ENCODE measurements at regions not wholly inside any gene's neighbourhood (a gene's known extent, or its start where the extent isn't known, plus 50 kb on each side); places are given as distances from the start of the nearest gene placed in this dataset.
A peak's percentile ranks its signal among the peaks of the same experiment; 100 is the strongest.

DNA sequence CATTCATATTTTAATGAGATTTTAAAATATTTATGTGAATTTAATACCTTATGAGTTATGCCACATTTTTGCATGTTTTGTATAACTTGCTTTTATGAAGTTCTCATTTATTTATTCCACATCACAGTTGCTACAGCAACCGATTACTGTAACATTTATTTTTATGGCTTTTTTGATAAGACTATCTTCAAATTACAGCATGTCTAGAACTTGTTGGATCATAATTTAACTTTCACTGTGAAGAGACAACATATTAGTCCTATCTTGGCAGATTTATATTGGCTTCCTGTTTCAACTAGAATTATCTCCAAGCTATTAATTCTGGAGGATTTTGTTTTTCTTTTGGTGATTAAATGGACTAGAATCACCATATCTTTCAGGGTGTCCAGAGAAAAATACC is 793.7 kb upstream of the SLITRK5 start:
- Histone ChIP-seq H3K9me3 (ENCODE audit: low read depth) (no peaks in the 10 kb centered on the region), H3K4me1 (ENCODE audit: low read depth) (peaks cover 6% of the 10 kb centered on the region), H3K27ac (no peak overlapping the region), H3K36me3 (no peaks in the 10 kb centered on the region), H3K27me3 (peaks cover 17% of the 10 kb centered on the region), H3K4me3 (no peak overlapping the region)
- no peak for DNase-seq (ENCODE audit: low read depth in 1 of 2, low spot score in 1 of 2)
- TF ChIP-seq, protein P1, sequence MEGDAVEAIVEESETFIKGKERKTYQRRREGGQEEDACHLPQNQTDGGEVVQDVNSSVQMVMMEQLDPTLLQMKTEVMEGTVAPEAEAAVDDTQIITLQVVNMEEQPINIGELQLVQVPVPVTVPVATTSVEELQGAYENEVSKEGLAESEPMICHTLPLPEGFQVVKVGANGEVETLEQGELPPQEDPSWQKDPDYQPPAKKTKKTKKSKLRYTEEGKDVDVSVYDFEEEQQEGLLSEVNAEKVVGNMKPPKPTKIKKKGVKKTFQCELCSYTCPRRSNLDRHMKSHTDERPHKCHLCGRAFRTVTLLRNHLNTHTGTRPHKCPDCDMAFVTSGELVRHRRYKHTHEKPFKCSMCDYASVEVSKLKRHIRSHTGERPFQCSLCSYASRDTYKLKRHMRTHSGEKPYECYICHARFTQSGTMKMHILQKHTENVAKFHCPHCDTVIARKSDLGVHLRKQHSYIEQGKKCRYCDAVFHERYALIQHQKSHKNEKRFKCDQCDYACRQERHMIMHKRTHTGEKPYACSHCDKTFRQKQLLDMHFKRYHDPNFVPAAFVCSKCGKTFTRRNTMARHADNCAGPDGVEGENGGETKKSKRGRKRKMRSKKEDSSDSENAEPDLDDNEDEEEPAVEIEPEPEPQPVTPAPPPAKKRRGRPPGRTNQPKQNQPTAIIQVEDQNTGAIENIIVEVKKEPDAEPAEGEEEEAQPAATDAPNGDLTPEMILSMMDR (IDR thresholded peaks at IDR 0.05; ENCODE audit: low read depth, low read length): no peak

DNA sequence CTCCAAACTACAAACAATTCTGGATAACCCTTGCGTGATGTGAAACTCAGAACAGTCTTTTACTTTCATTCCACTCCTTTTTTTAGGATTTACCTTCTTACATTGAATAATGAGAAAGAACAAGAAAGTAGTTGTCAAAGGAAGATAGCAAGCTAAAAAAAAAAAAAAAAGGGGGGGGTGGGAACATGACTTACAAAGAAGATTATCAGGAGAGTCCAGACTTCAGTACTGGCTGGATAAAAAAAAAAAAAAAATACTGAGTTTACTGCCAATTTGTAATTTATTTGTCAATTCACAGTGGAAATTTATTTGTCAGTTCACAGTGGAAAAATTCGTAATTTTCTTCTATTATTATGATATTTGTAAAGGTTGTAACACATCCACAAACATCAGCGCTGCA is 792.4 kb upstream of the SLITRK5 start:
- TF ChIP-seq, protein P1 (IDR thresholded peaks at IDR 0.05; ENCODE audit: low read depth, low read length): no peak
- Histone ChIP-seq H3K36me3 (no peaks in the 10 kb centered on the region), H3K4me1 (ENCODE audit: low read depth) (peaks cover 6% of the 10 kb centered on the region), H3K27me3 (peaks cover 17% of the 10 kb centered on the region), H3K4me3 (no peak overlapping the region), H3K27ac (no peak overlapping the region), H3K9me3 (ENCODE audit: low read depth) (no peaks in the 10 kb centered on the region)
- no peak for DNase-seq (ENCODE audit: low read depth in 1 of 2, low spot score in 1 of 2)

DNA sequence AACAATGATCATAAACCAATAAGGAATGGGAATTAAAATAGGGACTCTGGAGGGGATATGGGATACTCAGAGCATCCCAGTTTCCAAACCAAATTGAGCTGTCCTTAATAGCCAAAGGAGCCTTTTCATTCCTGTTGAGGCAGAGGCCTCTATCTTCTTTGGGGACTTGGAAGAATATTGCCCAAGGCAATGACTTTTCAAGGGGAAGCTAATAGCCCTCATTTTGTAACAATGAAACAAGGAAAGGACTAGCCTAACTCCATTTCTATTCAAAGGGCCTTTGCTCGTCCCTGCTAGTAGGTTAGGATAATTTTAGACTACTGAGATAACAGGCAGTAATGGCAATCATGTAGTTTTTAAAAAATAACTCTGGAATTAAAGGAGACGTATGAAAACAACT is 789.8 kb upstream of the SLITRK5 start:
- peaks cover 31% of the 10 kb centered on the region for H3K27me3 ChIP-seq
- no peak overlapping the region for H3K4me3 ChIP-seq
- H3K36me3 ChIP-seq: no peaks in the 10 kb centered on the region
- H3K9me3 ChIP-seq (ENCODE audit: low read depth): no peaks in the 10 kb centered on the region
- TF ChIP-seq, protein P1 (IDR thresholded peaks at IDR 0.05; ENCODE audit: low read depth, low read length): no peak
- H3K4me1 ChIP-seq (ENCODE audit: low read depth): peaks cover 6% of the 10 kb centered on the region
- no peak for DNase-seq (ENCODE audit: low read depth in 1 of 2, low spot score in 1 of 2)
- H3K27ac ChIP-seq: no peak overlapping the region

DNA sequence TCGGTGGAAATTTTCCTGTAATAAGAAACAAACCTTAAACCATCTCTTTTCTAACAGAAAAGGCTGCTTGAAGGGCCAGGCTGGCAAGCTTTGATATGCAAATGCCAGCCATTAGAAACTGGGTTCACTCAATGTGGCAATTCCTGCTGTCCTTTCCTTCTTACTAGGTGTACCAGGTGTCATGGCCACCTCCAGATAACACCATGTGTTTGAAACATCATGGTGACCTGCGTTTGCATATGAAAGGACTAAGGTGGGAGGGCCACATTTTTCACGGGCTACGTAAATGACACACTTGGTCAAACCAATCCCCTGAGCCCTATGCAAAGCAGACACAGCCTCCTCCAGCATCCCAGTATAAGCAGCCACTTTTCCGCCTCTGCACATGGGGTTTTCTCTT is 789.1 kb upstream of the SLITRK5 start:
- Histone ChIP-seq H3K4me1 (ENCODE audit: low read depth) (peaks cover 6% of the 10 kb centered on the region), H3K4me3 (no peak overlapping the region), H3K27ac (no peak overlapping the region), H3K9me3 (ENCODE audit: low read depth) (no peaks in the 10 kb centered on the region), H3K36me3 (no peaks in the 10 kb centered on the region), H3K27me3 (peaks cover 30% of the 10 kb centered on the region)
- TF ChIP-seq, protein P1 (IDR thresholded peaks at IDR 0.05; ENCODE audit: low read depth, low read length): no peak
- no peak for DNase-seq (ENCODE audit: low read depth in 1 of 2, low spot score in 1 of 2)

DNA sequence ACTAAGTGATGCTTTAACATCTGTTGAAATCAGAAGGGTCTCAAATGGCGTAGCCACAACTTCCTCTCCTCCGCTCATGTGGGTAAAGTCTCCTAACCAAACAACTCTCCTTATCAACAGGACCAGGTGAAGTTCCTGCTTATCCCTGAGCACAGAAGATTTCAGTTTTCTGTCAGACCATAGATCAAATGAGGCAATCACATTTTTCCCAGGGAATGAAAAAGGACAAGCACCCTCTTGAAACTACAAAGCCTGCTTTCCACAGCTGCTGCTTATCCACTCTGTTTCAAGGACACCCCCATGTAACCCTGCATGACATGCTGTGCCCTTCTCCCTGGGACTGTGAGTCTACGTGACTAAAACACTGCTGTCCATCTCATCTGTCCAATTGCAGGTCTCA is 788.3 kb upstream of the SLITRK5 start:
- TF ChIP-seq, protein P1 (IDR thresholded peaks at IDR 0.05; ENCODE audit: low read depth, low read length): no peak
- no peaks in the 10 kb centered on the region for H3K36me3 ChIP-seq
- H3K27ac ChIP-seq: no peak overlapping the region
- peaks cover 30% of the 10 kb centered on the region for H3K27me3 ChIP-seq
- no peak overlapping the region for H3K4me3 ChIP-seq
- no peaks in the 10 kb centered on the region for H3K9me3 ChIP-seq (ENCODE audit: low read depth)
- peak in 1 of 2 donors; percentile 73 for DNase-seq (ENCODE audit: low read depth in 1 of 2, low spot score in 1 of 2)
- H3K4me1 ChIP-seq (ENCODE audit: low read depth): peaks cover 6% of the 10 kb centered on the region

DNA sequence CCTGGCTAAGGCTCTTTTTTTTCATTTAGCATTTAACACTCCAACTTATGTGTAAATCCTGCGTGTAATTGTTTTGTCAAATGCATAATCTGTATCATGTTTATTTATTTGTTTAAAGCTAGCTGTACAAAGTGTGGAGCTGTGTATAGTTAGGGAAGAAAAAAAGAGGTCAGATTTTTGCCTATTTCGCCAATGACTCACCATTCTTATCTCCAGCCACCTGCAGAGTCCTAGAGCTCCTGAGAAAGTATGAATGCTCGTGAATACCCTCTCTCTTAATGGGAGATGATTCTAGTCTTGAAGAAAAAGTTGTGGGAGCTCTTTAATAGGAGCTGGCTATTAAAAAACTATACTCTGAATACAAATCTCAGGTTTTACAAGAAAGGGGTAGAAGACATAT is 778.8 kb upstream of the SLITRK5 start:
- Histone ChIP-seq H3K27me3 (no peaks in the 10 kb centered on the region), H3K36me3 (no peaks in the 10 kb centered on the region), H3K4me3 (no peak overlapping the region), H3K27ac (no peak overlapping the region), H3K9me3 (ENCODE audit: low read depth) (no peaks in the 10 kb centered on the region), H3K4me1 (ENCODE audit: low read depth) (no peaks in the 10 kb centered on the region)
- TF ChIP-seq, protein P1 (IDR thresholded peaks at IDR 0.05; ENCODE audit: low read depth, low read length): no peak
- no peak for DNase-seq (ENCODE audit: low read depth in 1 of 2, low spot score in 1 of 2)

All from cardiac muscle cell (in vitro differentiated cells and primary cell).